ENCODE measurements at regions not wholly inside any gene's neighbourhood (a gene's known extent, or its start where the extent isn't known, plus 50 kb on each side); places are given as distances from the start of the nearest gene placed in this dataset.

GRCh38 chrX:109858602-109859341 lies 125.7 kb upstream of the ACSL4 start:
- Mint-ChIP-seq H3K4me3 (no peak overlapping the region), H3K4me1 (peaks cover 3% of the 10 kb centered on the region), H3K27me3 (no peaks in the 10 kb centered on the region), H3K27ac (no peak overlapping the region), H3K9me3 (ENCODE audit: insufficient read depth) (no peaks in the 10 kb centered on the region)
- Histone ChIP-seq H4K20me1 (ENCODE audit: control insufficient read depth, insufficient read depth, low read length, poor library complexity, severe bottlenecking) (no peaks in the 10 kb centered on the region), H3K36me3 (replicated peaks in 1 of 2; ENCODE audit: control extremely low read depth in 1 of 2, control insufficient read depth in 1 of 2, extremely low read depth in 1 of 2, insufficient read depth in 2 of 2, low read length in 1 of 2) (no peaks in the 10 kb centered on the region), H3K9me3 (ENCODE audit: control extremely low read depth in 1 of 3, control insufficient read depth in 2 of 3, insufficient read depth in 1 of 3, low read length in 2 of 3) (no peaks in the 10 kb centered on the region), H2AFZ (ENCODE audit: insufficient read depth, low read depth, low read length, poor library complexity, severe bottlenecking) (no peak overlapping the region), H3K27ac (ENCODE audit: low read length in 2 of 2) (no peak overlapping the region), H3K4me2 (replicated peaks; ENCODE audit: low read depth, low read length, poor library complexity, severe bottlenecking) (no peak overlapping the region), H3K27me3 (replicated peaks in 1 of 4; ENCODE audit: control extremely low read depth in 1 of 4, control insufficient read depth in 3 of 4, insufficient read depth in 4 of 4, low read length in 3 of 4) (no peaks in the 10 kb centered on the region), H3K4me1 (ENCODE audit: control insufficient read depth in 2 of 2, insufficient read depth in 2 of 2, low read length in 2 of 2) (no peaks in the 10 kb centered on the region), H3K79me2 (ENCODE audit: control insufficient read depth, insufficient read depth, low read length) (no peaks in the 10 kb centered on the region), H3K9ac (ENCODE audit: low read length) (no peak overlapping the region), H3K4me3 (ENCODE audit: control extremely low read depth in 1 of 5, extremely low read depth in 1 of 5, insufficient read depth in 1 of 5, low read depth in 2 of 5, low read length in 4 of 5) (no peak overlapping the region)
- ATAC-seq (ENCODE audit: low read depth) = no peak
- TF ChIP-seq CTCF (IDR thresholded peaks at IDR 0.05) = no peak
- no peak for TF ChIP-seq EZH2 (IDR thresholded peaks at IDR 0.05; ENCODE audit: borderline replicate concordance, insufficient read depth, low read depth, low read length, poor library complexity, severe bottlenecking)
- POLR2A ChIA-PET = no interaction called here
- WGBS (ENCODE audit: insufficient coverage) = 100% methylated on average over 2 of the region's 5 CpGs
- CTCF ChIA-PET = interaction anchor here (2.2 to 5.4 kb wide), 3 partner anchors 145 to 373 kb away, joined by 10 to 127 read pairs (median 19); no protein-coding TSS in a partner anchor
- no peak for DNase-seq
- intact Hi-C loops (cut with micrococcal nuclease) = no loop called here

- Mint-ChIP-seq H3K9me3 (ENCODE audit: insufficient read depth) (no peaks in the 10 kb centered on the region), H3K27me3 (no peaks in the 10 kb centered on the region), H3K4me1 (peaks cover 3% of the 10 kb centered on the region), H3K4me3 (no peak overlapping the region), H3K27ac (no peak overlapping the region)
- intact Hi-C loops (cut with micrococcal nuclease) = no loop called here
- H3K9me3 ChIP-seq (ENCODE audit: control extremely low read depth in 1 of 3, control insufficient read depth in 2 of 3, insufficient read depth in 1 of 3, low read length in 2 of 3) = no peaks in the 10 kb centered on the region
- H3K4me1 ChIP-seq (ENCODE audit: control insufficient read depth in 2 of 2, insufficient read depth in 2 of 2, low read length in 2 of 2) = no peaks in the 10 kb centered on the region
- DNase-seq (no peak), ATAC-seq (ENCODE audit: low read depth) (no peak)
- H3K4me2 ChIP-seq (replicated peaks; ENCODE audit: low read depth, low read length, poor library complexity, severe bottlenecking) = no peak overlapping the region
- H3K36me3 ChIP-seq (replicated peaks in 1 of 2; ENCODE audit: control extremely low read depth in 1 of 2, control insufficient read depth in 1 of 2, extremely low read depth in 1 of 2, insufficient read depth in 2 of 2, low read length in 1 of 2) = no peaks in the 10 kb centered on the region
- no peak overlapping the region for H2AFZ ChIP-seq (ENCODE audit: insufficient read depth, low read depth, low read length, poor library complexity, severe bottlenecking)
- TF ChIP-seq CTCF (IDR thresholded peaks at IDR 0.05) = no peak
- TF ChIP-seq EZH2 (IDR thresholded peaks at IDR 0.05; ENCODE audit: borderline replicate concordance, insufficient read depth, low read depth, low read length, poor library complexity, severe bottlenecking) = no peak
- no CpG with 5 or more reads among the region's 2 CpGs for WGBS (ENCODE audit: insufficient coverage)
- ChIA-PET CTCF (interaction anchor here (2.6 kb wide), 1 partner anchor 147 kb away, joined by 10 read pairs; no protein-coding TSS in a partner anchor), POLR2A (no interaction called here)
- no peak overlapping the region for H3K9ac ChIP-seq (ENCODE audit: low read length)
- no peak overlapping the region for H3K27ac ChIP-seq (ENCODE audit: low read length in 2 of 2)
- H3K79me2 ChIP-seq (ENCODE audit: control insufficient read depth, insufficient read depth, low read length) = no peaks in the 10 kb centered on the region
- no peak overlapping the region for H3K4me3 ChIP-seq (ENCODE audit: control extremely low read depth in 1 of 5, extremely low read depth in 1 of 5, insufficient read depth in 1 of 5, low read depth in 2 of 5, low read length in 4 of 5)
- H4K20me1 ChIP-seq (ENCODE audit: control insufficient read depth, insufficient read depth, low read length, poor library complexity, severe bottlenecking) = no peaks in the 10 kb centered on the region
- H3K27me3 ChIP-seq (replicated peaks in 1 of 4; ENCODE audit: control extremely low read depth in 1 of 4, control insufficient read depth in 3 of 4, insufficient read depth in 4 of 4, low read length in 3 of 4) = no peaks in the 10 kb centered on the region
These were observed 126.6 kb upstream of the ACSL4 start for GRCh38 chrX:109859651-109860050.

Data from B cell (primary cell).